Osteoblast (primary cell): ENCODE measurements at regions not wholly inside any gene's neighbourhood (a gene's known extent, or its start where the extent isn't known, plus 50 kb on each side); places are given as distances from the start of the nearest gene placed in this dataset.

Experiments
- DNase-seq: peaks from one replicate; pipeline ENCODE4 v3.0.0; 2011; ENCODE audit warnings: low spot score, mixed read lengths; ENCODE audit not compliant: insufficient read length; ENCODE audit errors: missing footprints
- H2AFZ ChIP-seq: 2 replicates; pipeline ENCODE4 v1.6.0; 2011; ENCODE audit warnings: mild to moderate bottlenecking, low read length
- H3K27ac ChIP-seq: 2 replicates; pipeline ENCODE4 v1.5.1; 2011; ENCODE audit warnings: mild to moderate bottlenecking, low read depth, low read length, moderate library complexity
- H3K27me3 ChIP-seq: 2 replicates; pipeline ENCODE4 v1.6.0; 2012; ENCODE audit warnings: mild to moderate bottlenecking, control low read depth, inconsistent platforms, low read length, moderate library complexity; ENCODE audit not compliant: insufficient read depth
- H3K36me3 ChIP-seq: 2 replicates; pipeline ENCODE4 v1.5.1; 2011; ENCODE audit warnings: mild to moderate bottlenecking, low read length, control low read depth, moderate library complexity; ENCODE audit not compliant: insufficient read depth
- H3K4me1 ChIP-seq: 2 replicates; pipeline ENCODE4 v1.5.1; 2011; ENCODE audit warnings: mild to moderate bottlenecking, low read length, control low read depth, moderate library complexity; ENCODE audit not compliant: insufficient read depth
- H3K4me2 ChIP-seq: 2 replicates; pipeline ENCODE4 v1.6.0; 2011; ENCODE audit warnings: mild to moderate bottlenecking, low read length; ENCODE audit not compliant: insufficient read depth
- H3K4me3 ChIP-seq: fragments of 200-600 bp; sonication (generic); 3 replicates; pipeline ENCODE4 v1.5.1; 2012; ENCODE audit warnings: mild to moderate bottlenecking, low read length, inconsistent platforms; ENCODE audit not compliant: insufficient read depth
- H3K79me2 ChIP-seq: 2 replicates; pipeline ENCODE4 v1.6.0; 2012; ENCODE audit warnings: mild to moderate bottlenecking, low read length, control low read depth, inconsistent platforms; ENCODE audit not compliant: insufficient read depth
- H3K9me3 ChIP-seq: 2 replicates; pipeline ENCODE4 v1.5.1; 2011; ENCODE audit warnings: low read depth, low read length, control low read depth
- H4K20me1 ChIP-seq: 2 replicates; pipeline ENCODE4 v1.6.0; 2012; ENCODE audit warnings: mild to moderate bottlenecking, low read length, control low read depth; ENCODE audit not compliant: insufficient read depth
- CTCF ChIP-seq: IDR thresholded peaks from 2 replicates; pipeline ENCODE4 v1.5.1; 2011; ENCODE audit warnings: mild to moderate bottlenecking, low read depth, low read length, moderate library complexity; ENCODE audit errors: extremely low read depth

- no peak overlapping the region for H3K4me3 ChIP-seq
- no peak for TF ChIP-seq CTCF
- H3K27ac ChIP-seq = no peak overlapping the region
- H3K4me2 ChIP-seq = no peak overlapping the region
- no peaks in the 10 kb centered on the region for H3K36me3 ChIP-seq
- no peak overlapping the region for H2AFZ ChIP-seq
- DNase-seq = no peak
- no peaks in the 10 kb centered on the region for H3K27me3 ChIP-seq
- H3K79me2 ChIP-seq = no peaks in the 10 kb centered on the region
- peaks cover 2% of the 10 kb centered on the region for H3K9me3 ChIP-seq
- no peaks in the 10 kb centered on the region for H4K20me1 ChIP-seq
- H3K4me1 ChIP-seq = no peaks in the 10 kb centered on the region
Measured at GRCh38 chr2:34853646-34854045, 1254.5 kb upstream of the FAM98A start.

GRCh38 chr2:34851804-34852203 lies 1252.7 kb upstream of the FAM98A start:
- H3K36me3 ChIP-seq = no peaks in the 10 kb centered on the region
- H3K27me3 ChIP-seq = no peaks in the 10 kb centered on the region

GRCh38 chr2:34849827-34850226 lies 1250.7 kb upstream of the FAM98A start:
- no peaks in the 10 kb centered on the region for H3K4me1 ChIP-seq

More at GRCh38 chr2:34851804-34852203, 1252.7 kb upstream of the FAM98A start:
- DNase-seq = peak; percentile 1
- Histone ChIP-seq H3K79me2 (no peaks in the 10 kb centered on the region), H3K4me1 (no peaks in the 10 kb centered on the region), H3K9me3 (peaks cover 2% of the 10 kb centered on the region), H4K20me1 (no peaks in the 10 kb centered on the region), H3K4me3 (no peak overlapping the region), H3K27ac (no peak overlapping the region), H3K4me2 (no peak overlapping the region), H2AFZ (no peak overlapping the region)
- TF ChIP-seq CTCF = no peak

GRCh38 chr2:34848691-34849090 lies 1249.6 kb upstream of the FAM98A start:
- no peak for TF ChIP-seq CTCF
- H4K20me1 ChIP-seq = no peaks in the 10 kb centered on the region
- DNase-seq = no peak
- H2AFZ ChIP-seq = no peak overlapping the region
- H3K9me3 ChIP-seq = no peaks in the 10 kb centered on the region
- no peak overlapping the region for H3K4me2 ChIP-seq
- no peaks in the 10 kb centered on the region for H3K36me3 ChIP-seq
- H3K4me3 ChIP-seq = no peak overlapping the region
- H3K79me2 ChIP-seq = no peaks in the 10 kb centered on the region
- H3K27ac ChIP-seq = no peak overlapping the region
- no peaks in the 10 kb centered on the region for H3K27me3 ChIP-seq
- no peaks in the 10 kb centered on the region for H3K4me1 ChIP-seq

More at GRCh38 chr2:34849827-34850226, 1250.7 kb upstream of the FAM98A start:
- TF ChIP-seq CTCF = no peak
- Histone ChIP-seq H3K9me3 (no peaks in the 10 kb centered on the region), H3K27ac (no peak overlapping the region), H3K27me3 (no peaks in the 10 kb centered on the region), H3K4me2 (no peak overlapping the region), H4K20me1 (no peaks in the 10 kb centered on the region), H3K79me2 (no peaks in the 10 kb centered on the region), H3K36me3 (no peaks in the 10 kb centered on the region), H3K4me3 (no peak overlapping the region), H2AFZ (no peak overlapping the region)
- no peak for DNase-seq
